ENCODE measurements at regions not wholly inside any gene's neighbourhood (a gene's known extent, or its start where the extent isn't known, plus 50 kb on each side); places are given as distances from the start of the nearest gene placed in this dataset.
"Not testable (repeated sequence)": the region's sequence is repeated elsewhere in the genome, so short reads cannot be mapped to it uniquely, and the experiment has no call there.

- ATAC-seq (no peak), DNase-seq (no peak)
- intact Hi-C loops (cut with DNase I): no loop called here
Observed at GRCh38 chr5:67903121-67903520, 312.4 kb upstream of the PIK3R1 start.

GRCh38 chr5:67902497-67902830, 313.1 kb upstream of the PIK3R1 start:
- intact Hi-C loops (cut with DNase I): no loop called here
- ATAC-seq (no peak), DNase-seq (no peak)

GRCh38 chr5:67901814-67902496, 313.6 kb upstream of the PIK3R1 start:
- intact Hi-C loops (cut with DNase I): no loop called here
- ATAC-seq (no peak), DNase-seq (no peak)

GRCh38 chr5:67900514-67900913, 315.0 kb upstream of the PIK3R1 start:
- intact Hi-C loops (cut with DNase I): no loop called here
- DNase-seq (no peak), ATAC-seq (no peak)

- no peak for ATAC-seq
- DNase-seq: no peak
- intact Hi-C loops (cut with DNase I): no loop called here
Observed at GRCh38 chr5:67897980-67898379, 317.6 kb upstream of the PIK3R1 start.

- ATAC-seq (no peak), DNase-seq (no peak)
- intact Hi-C loops (cut with DNase I): no loop called here
Observed at GRCh38 chr5:67897431-67897830, 318.1 kb upstream of the PIK3R1 start.

- intact Hi-C loops (cut with DNase I): no loop called here
- ATAC-seq: no peak
- no peak for DNase-seq
Observed at GRCh38 chr5:67896930-67897313, 318.6 kb upstream of the PIK3R1 start.

- no peak for DNase-seq
Observed at GRCh38 chr5:67896311-67896929, 319.1 kb upstream of the PIK3R1 start.

GRCh38 chr5:67889870-67890269, 325.7 kb upstream of the PIK3R1 start:
- intact Hi-C loops (cut with DNase I); DNase-seq; ATAC-seq: not testable (repeated sequence)

More at GRCh38 chr5:67896311-67896929, 319.1 kb upstream of the PIK3R1 start:
- no peak for ATAC-seq
- intact Hi-C loops (cut with DNase I): no loop called here

- intact Hi-C loops (cut with DNase I): no loop called here
- DNase-seq (no peak), ATAC-seq (no peak)
Observed at GRCh38 chr5:67887748-67888161, 327.8 kb upstream of the PIK3R1 start.

GRCh38 chr5:67886761-67887160, 328.8 kb upstream of the PIK3R1 start:
- intact Hi-C loops (cut with DNase I): no loop called here

GRCh38 chr5:67880876-67881275, 334.7 kb upstream of the PIK3R1 start:
- intact Hi-C loops (cut with DNase I): no loop called here
- ATAC-seq (no peak), DNase-seq (no peak)

More at GRCh38 chr5:67886761-67887160, 328.8 kb upstream of the PIK3R1 start:
- ATAC-seq: no peak
- DNase-seq: no peak

- intact Hi-C loops (cut with DNase I): no loop called here
- no peak for DNase-seq
- ATAC-seq: no peak
Observed at GRCh38 chr5:67880511-67880805, 335.1 kb upstream of the PIK3R1 start.

GRCh38 chr5:67879620-67880510, 335.7 kb upstream of the PIK3R1 start:
- ATAC-seq (peak in 1 of 2 donors; percentile 70), DNase-seq (no peak)
- intact Hi-C loops (cut with DNase I): no loop called here

GRCh38 chr5:67878933-67879332, 336.6 kb upstream of the PIK3R1 start:
- DNase-seq (no peak), ATAC-seq (peak; percentile 76 to 88)

GRCh38 chr5:67876371-67876770, 339.2 kb upstream of the PIK3R1 start:
- DNase-seq: no peak
- intact Hi-C loops (cut with DNase I): no loop called here
- no peak for ATAC-seq

More at GRCh38 chr5:67878933-67879332, 336.6 kb upstream of the PIK3R1 start:
- intact Hi-C loops (cut with DNase I): no loop called here

- intact Hi-C loops (cut with DNase I): no loop called here
- DNase-seq (no peak), ATAC-seq (no peak)
Observed at GRCh38 chr5:67875601-67876000, 340.0 kb upstream of the PIK3R1 start.

GRCh38 chr5:67873935-67874334, 341.6 kb upstream of the PIK3R1 start:
- ATAC-seq: no peak
- intact Hi-C loops (cut with DNase I): no loop called here
- DNase-seq: no peak

GRCh38 chr5:67870662-67871061, 344.9 kb upstream of the PIK3R1 start:
- DNase-seq (no peak), ATAC-seq (no peak)
- intact Hi-C loops (cut with DNase I): no loop called here

GRCh38 chr5:67864335-67864734, 351.2 kb upstream of the PIK3R1 start:
- intact Hi-C loops (cut with DNase I); ATAC-seq; DNase-seq: not testable (repeated sequence)
